KG1 (cell line): ENCODE measurements at regions not wholly inside any gene's neighbourhood (a gene's known extent, or its start where the extent isn't known, plus 50 kb on each side); places are given as distances from the start of the nearest gene placed in this dataset.

ENCODE experiments used
- DNase-seq: peaks from one replicate; lab custom pipeline; 2025; lab: John Stamatoyannopoulos, UW

DNA sequence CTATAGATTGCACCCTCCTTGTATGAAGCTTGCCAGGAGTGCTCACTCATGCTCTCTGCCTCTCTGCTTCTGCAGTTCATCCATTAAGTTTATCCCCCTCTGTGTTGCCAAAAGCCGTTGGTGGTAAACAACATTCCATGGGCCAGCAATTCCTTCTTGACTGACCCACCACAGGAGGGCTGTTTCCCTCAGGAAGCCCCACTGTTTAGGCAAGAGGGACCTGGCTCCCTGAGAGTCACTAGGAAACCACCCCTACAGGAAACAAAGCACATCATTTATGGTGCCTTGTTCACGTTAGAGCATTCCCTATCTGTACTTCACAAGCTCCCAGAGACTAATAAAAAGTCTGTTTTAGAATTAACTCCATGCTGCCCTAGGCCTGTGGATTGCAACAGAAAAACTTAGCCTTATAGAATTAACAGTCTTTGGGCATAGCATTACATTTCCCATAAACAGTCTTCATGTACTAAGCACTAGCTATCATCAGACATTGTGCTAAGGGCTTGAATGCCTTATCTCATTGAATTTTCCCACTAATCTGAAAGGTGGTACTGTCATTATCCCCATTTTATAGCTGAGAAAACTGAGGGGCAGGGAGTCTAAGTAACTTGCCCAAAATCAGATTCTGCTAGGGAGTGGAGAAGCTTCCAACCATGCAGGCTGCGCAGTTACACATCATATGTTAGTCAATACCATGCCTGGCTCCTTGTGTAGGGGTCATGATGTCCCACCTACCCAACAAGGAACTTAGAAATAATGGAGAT lies 149.9 kb downstream of the SHQ1 start:
- DNase-seq, result no peak

DNA sequence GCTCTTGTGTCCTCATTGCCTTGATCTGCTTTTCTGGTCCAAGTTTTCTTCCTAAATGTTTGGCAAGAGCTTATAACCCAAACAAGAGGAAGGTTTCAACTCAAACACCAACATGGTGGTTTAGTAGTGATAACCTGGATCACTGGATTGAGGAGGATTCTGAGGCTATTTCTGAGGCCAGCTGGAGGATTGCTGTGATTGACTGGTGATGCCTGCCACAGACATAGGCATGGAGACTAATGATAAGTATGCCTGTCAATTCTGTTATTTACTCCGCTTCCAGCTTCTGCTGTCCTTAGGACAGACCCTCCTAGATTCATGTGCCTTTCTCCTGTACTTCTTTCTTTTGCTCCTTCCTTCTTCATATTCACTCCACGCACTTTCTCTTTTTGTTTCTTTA lies 150.5 kb downstream of the SHQ1 start:
- DNase-seq, result no peak

DNA sequence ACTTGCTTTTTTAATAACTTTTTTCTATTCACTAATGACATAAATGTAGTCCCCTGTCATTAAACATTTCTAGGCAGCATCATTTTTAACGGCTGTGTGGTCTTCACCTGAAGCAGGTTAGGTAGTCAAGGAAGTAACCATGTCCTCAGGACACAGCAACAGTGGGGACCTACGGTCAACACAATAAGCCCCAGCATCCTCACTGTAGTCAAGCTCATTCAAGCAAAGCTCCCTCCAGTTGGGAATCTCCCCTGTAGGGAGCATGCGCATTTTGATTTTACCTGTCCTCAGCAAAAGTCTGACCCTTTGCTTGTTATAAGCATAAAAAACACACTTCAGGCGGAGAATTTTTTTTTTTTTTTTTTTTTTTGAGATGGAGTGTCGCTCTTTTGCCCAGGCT lies 151.4 kb downstream of the SHQ1 start:
- DNase-seq, result no peak

- DNase-seq, result no peak
Measured at GRCh38 chr3:72694398-72694797, 153.8 kb downstream of the SHQ1 start.

- DNase-seq, result no peak
Measured at GRCh38 chr3:72692990-72693389, 155.3 kb downstream of the SHQ1 start.

GRCh38 chr3:72690629-72691028 lies 157.6 kb downstream of the SHQ1 start:
- DNase-seq, result no peak

GRCh38 chr3:72682936-72683452 lies 165.3 kb downstream of the SHQ1 start:
- no peak for DNase-seq

GRCh38 chr3:72681598-72681997 lies 166.6 kb downstream of the SHQ1 start:
- DNase-seq, result no peak

- DNase-seq, result no peak
Measured at GRCh38 chr3:72680766-72681165, 167.5 kb downstream of the SHQ1 start.

DNA sequence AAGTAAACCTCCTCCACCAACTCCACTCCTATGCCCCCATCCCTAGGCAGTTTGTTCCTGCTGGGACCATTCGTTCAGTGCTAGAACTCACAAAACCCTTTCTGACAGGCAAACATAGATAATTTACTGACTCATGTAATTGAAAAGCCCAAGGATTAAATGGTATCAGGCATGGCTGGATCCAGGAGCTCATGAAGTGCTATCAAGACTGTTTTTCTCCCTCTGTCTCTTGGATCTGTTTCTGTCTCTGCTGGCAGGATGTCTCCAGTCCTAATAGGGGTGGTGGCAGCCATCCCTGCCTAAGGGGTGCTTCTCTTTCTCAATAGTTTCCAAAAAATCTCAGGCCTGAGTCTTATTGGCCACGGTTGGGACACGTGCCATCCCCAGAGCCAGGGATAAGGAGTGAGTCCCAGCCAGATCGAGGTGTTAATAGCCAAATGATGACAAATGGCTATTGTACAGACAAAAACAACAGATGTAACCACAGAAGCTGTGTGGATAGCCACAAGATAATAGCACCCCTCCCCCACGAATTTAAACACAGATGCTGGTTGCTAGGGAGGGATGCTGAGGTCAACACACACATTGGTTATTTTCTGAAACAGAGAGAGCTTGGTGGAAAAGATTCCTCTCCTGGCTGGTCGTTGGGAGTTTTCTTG lies 168.6 kb downstream of the SHQ1 start:
- no peak for DNase-seq

DNA sequence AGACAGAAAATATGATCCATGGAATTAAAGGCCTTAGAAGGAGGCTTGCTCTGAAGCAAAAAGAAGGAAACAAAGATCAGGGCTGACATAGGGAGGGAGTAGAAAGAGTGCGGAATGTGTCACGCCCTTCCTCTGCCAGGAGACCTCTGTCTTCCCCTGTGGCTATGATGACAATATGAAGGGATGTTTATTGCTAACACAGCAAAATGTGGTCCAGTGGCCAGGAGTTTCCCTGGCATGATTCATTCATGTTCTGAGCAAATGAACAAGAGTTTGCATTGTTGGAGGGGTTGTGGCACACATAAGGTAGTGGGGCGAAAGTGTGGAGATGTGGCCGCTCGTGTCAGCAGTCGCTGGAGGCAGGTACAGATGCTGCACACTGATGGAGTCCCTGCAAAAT lies 169.4 kb downstream of the SHQ1 start:
- DNase-seq, result no peak

- DNase-seq, result no peak
Measured at GRCh38 chr3:72678380-72678779, 169.9 kb downstream of the SHQ1 start.

- DNase-seq, result no peak
Measured at GRCh38 chr3:72675243-72675642, 173.0 kb downstream of the SHQ1 start.

DNA sequence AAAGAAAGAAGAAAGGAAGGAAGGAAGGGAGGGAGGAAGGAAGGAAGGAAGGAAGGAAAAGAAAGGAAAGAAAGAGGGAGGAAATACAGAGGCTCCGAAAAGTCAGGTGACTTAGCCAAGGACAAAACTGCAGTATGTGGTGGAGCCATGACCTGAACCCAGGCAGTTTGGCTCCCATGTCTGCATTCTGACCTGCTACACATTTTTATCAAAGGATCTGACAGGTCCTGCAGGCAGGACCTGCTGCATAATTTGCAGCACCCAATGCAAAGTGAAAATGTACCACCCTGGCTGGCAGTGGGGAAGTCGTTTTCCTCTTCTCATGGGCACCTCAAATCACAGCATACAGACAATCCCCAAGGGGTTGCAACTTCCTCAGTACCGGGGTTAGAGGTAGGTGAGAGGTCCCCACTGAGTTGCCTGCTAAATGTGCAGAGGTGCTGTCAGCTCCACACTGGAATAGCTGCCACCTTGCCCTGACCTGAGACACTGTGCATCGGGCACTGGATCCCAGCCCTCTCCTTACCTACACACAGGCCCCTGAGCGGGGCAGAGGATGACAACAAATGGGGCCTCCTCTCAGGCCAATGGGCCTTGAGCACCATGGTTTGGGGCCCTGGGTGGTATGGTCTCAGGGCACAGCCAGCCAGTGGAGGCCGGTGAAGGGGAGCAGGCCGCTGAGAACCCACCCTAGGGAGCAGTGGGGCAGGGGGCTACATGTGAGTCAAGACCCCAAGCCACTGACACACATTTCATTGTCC lies 175.1 kb downstream of the SHQ1 start:
- DNase-seq, result no peak

DNA sequence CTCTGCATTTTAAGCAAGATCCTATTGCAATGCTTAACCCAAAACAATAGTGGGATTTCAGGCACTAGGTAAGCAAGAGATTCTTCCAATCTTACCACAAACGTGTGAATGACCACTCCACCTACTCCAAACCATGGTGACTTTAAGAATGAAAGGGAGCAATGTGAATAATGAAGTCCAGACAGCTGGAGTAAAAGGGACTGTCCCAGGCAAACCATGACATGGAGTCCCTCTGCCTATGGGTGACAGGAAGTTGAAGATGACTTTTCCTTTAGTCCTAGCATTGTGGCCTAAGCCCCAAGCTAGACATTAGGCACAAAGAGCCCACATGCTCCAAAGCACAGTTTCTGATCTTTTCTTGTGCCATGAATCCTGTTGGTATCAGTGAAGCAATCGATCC lies 179.0 kb downstream of the SHQ1 start:
- no peak for DNase-seq

DNA sequence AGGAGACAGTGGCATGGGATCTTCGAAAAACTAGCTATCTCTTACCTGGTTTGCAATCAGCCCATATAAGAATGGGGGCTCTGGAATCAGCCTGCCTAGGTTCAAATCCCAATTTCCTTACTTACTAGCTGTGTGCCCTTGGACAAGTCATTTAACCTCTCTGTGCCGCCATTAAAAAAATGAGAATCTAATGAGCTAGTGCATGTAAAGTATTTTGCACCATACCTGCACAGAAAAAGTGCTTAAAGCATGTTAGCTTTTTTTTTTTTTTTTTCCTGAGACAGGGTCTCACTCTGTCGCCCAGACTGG lies 181.8 kb downstream of the SHQ1 start:
- DNase-seq, result no peak

DNA sequence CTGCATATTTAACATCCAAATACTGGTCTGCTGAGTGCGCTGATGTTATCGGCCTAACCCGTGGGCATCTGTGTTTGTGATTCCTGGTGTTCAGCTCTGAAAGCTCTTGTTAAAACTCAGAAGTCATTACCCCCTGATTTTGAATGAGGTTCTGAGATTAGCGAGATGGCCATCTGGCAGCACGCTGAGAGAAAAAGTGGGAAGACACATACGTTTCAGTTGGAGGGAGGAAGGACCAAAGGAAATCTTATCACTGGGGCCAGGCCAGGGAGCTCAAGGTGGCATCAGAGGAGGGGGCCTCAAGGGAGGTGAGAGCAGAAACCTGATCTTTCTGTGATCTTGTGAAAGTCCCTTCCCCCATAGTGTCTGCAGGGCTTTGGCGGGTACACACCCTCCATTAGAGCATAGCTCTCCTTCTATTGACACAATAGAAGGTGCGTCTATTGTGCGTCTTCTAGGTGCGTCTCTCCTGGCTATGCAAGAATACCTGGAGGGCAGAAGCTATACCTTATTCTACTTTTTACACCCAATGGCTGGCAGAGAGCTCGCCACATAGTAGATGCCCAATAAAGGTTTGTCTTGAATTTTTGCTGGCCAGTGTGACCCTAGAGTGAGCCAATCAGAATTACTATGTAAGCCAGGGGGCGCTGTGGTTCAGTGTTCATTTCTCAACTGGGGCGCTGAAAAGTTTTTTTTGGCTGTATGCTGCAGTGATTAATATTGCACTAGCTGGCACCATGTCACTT lies 182.4 kb downstream of the SHQ1 start:
- no peak for DNase-seq

DNA sequence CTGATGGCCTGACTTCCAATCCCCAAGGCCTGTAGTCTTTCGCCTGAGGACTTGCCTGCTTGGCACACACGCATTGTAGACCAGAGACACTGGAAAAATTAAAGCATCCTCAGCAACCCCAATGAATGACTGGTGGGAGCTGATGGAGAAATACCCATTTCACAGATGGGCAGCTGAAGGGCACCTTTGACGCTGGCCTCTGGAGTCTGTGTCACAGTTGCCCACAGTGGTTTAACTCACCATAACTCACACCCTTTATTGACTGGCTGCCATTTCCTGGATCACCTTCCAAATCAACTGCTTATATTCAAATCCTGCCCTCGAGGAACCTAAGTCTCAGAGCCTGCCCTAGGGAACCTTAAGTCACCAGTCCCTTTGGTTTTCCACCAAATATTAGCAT lies 183.1 kb downstream of the SHQ1 start:
- DNase-seq, result no peak

DNA sequence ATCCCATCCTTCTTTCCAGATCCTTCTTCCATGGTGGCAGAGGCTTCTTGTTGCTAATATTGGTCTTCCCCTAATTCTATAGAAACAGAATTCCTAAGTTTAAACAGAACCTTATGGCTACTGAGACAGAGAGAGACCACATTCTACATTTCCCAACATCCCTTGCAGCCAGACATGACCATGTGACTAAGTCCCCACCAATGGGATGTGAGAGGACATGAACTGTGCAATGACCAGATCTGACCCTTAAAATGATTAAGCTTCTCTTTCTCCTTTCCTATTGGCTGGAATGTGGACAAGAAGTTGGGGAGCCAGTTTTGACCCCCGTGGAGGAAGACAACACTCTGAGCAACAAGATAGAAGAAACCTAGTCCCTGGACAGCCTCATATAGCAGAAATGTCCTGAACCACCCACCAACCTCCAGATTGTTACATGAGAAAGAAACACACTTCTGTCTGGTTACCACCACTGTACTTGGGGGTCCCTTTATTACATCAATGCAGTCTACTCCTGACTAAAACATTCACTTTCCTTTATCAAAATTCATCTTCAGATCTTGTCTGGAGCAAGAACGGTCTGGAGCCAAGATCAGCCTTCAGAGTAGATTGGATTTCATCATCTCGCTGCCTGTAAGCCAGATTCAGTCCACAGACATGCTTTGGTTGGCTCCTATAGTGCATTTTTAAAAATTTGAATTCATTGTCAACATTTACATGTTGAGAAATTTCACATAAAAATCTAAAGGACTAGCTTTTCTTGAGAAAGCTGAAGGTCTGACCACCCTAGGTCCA lies 183.9 kb downstream of the SHQ1 start:
- no peak for DNase-seq

- no peak for DNase-seq
Measured at GRCh38 chr3:72663429-72663828, 184.8 kb downstream of the SHQ1 start.

- no peak for DNase-seq
Measured at GRCh38 chr3:72661115-72661457, 187.2 kb downstream of the SHQ1 start.
